ENCODE measurements at regions not wholly inside any gene's neighbourhood (a gene's known extent, or its start where the extent isn't known, plus 50 kb on each side); places are given as distances from the start of the nearest gene placed in this dataset.

GRCh38 chr13:86378628-86379027, 579.4 kb upstream of the SLITRK6 start:
- TF ChIP-seq CTCF (IDR thresholded peaks at IDR 0.05; ENCODE audit: low read depth, low read length, missing control alignments) = no peak
- H3K4me3 ChIP-seq (ENCODE audit: low read depth, low read length) = no peak overlapping the region
- DNase-seq (ENCODE audit: low read depth) = no peak

- DNase-seq (ENCODE audit: low read depth) = no peak
- TF ChIP-seq CTCF (IDR thresholded peaks at IDR 0.05; ENCODE audit: low read depth, low read length, missing control alignments) = no peak
These were observed 583.9 kb upstream of the SLITRK6 start for GRCh38 chr13:86383151-86383550.

GRCh38 chr13:86383561-86383960, 584.3 kb upstream of the SLITRK6 start:
- no peak for TF ChIP-seq CTCF (IDR thresholded peaks at IDR 0.05; ENCODE audit: low read depth, low read length, missing control alignments)
- DNase-seq (ENCODE audit: low read depth) = no peak
- H3K4me3 ChIP-seq (ENCODE audit: low read depth, low read length) = no peak overlapping the region

More at GRCh38 chr13:86383151-86383550, 583.9 kb upstream of the SLITRK6 start:
- no peak overlapping the region for H3K4me3 ChIP-seq (ENCODE audit: low read depth, low read length)

GRCh38 chr13:86397635-86398034, 598.4 kb upstream of the SLITRK6 start:
- H3K4me3 ChIP-seq (ENCODE audit: low read depth, low read length) = no peak overlapping the region
- no peak for DNase-seq (ENCODE audit: low read depth)
- TF ChIP-seq CTCF (IDR thresholded peaks at IDR 0.05; ENCODE audit: low read depth, low read length, missing control alignments) = no peak

GRCh38 chr13:86399572-86399971, 600.4 kb upstream of the SLITRK6 start:
- TF ChIP-seq CTCF (IDR thresholded peaks at IDR 0.05; ENCODE audit: low read depth, low read length, missing control alignments) = no peak
- H3K4me3 ChIP-seq (ENCODE audit: low read depth, low read length) = no peak overlapping the region
- DNase-seq (ENCODE audit: low read depth) = no peak

- DNase-seq (ENCODE audit: low read depth) = no peak
- no peak overlapping the region for H3K4me3 ChIP-seq (ENCODE audit: low read depth, low read length)
- no peak for TF ChIP-seq CTCF (IDR thresholded peaks at IDR 0.05; ENCODE audit: low read depth, low read length, missing control alignments)
These were observed 603.3 kb upstream of the SLITRK6 start for GRCh38 chr13:86402500-86402899.

- no peak for TF ChIP-seq CTCF (IDR thresholded peaks at IDR 0.05; ENCODE audit: low read depth, low read length, missing control alignments)
- DNase-seq (ENCODE audit: low read depth) = no peak
- H3K4me3 ChIP-seq (ENCODE audit: low read depth, low read length) = no peak overlapping the region
These were observed 604.0 kb upstream of the SLITRK6 start for GRCh38 chr13:86403181-86403580.
